Activated CD8-positive, alpha-beta T cell treated with anti-CD3 and anti-CD28 coated beads for 36 hours (primary cell): ENCODE measurements at regions not wholly inside any gene's neighbourhood (a gene's known extent, or its start where the extent isn't known, plus 50 kb on each side); places are given as distances from the start of the nearest gene placed in this dataset.

ENCODE experiments used
- ATAC-seq: fragments of 200-7000 bp; cut with Tn5 transposase; one replicate; pipeline ENCODE4 v1.10.0; 2021; ENCODE audit warnings: mild to moderate bottlenecking, moderate library complexity
- CTCF ChIA-PET: fragments of 350-600 bp; sonication (Branson Sonifier 250); formaldehyde crosslinking; loops from one replicate; lab custom pipeline; 2021; ENCODE audit warnings: antibody characterized with exemption; lab: Charles Lee
- POLR2A ChIA-PET: fragments of 350-600 bp; sonication (Branson Sonifier 250); formaldehyde crosslinking; loops from one replicate; lab custom pipeline; 2021; ENCODE audit warnings: antibody characterized with exemption; lab: Charles Lee
- DNase-seq: peaks from one replicate; pipeline ENCODE4 v3.0.0-alpha.2; 2020
- H3K27ac Mint-ChIP-seq: one replicate; pipeline ENCODE4 v1.8.0; 2021; ENCODE audit warnings: mild to moderate bottlenecking, mixed read lengths
- H3K27me3 Mint-ChIP-seq: one replicate; pipeline ENCODE4 v1.8.0; 2021; ENCODE audit warnings: mixed read lengths
- H3K36me3 Mint-ChIP-seq: one replicate; pipeline ENCODE4 v1.8.0; 2021; ENCODE audit warnings: low read depth, mixed read lengths
- H3K4me1 Mint-ChIP-seq: one replicate; pipeline ENCODE4 v1.8.0; 2021; ENCODE audit warnings: low read depth, mixed read lengths
- H3K4me3 Mint-ChIP-seq: one replicate; pipeline ENCODE4 v1.8.0; 2021; ENCODE audit warnings: mild to moderate bottlenecking, moderate library complexity, mixed read lengths
- H3K9me3 Mint-ChIP-seq: one replicate; pipeline ENCODE4 v1.8.0; 2021; ENCODE audit warnings: mixed read lengths
- CTCF ChIP-seq: fragments of 200-600 bp; IDR thresholded peaks from one replicate; pipeline ENCODE4 v1.8.0; 2022; ENCODE audit warnings: antibody characterized with exemption, mild to moderate bottlenecking
- intact Hi-C: fragments of 100-400 bp; cut with micrococcal nuclease; formaldehyde crosslinking; loops from one replicate; pipeline ENCODE4 v1.10.0; 2022

- Mint-ChIP-seq H3K36me3 (no peaks in the 10 kb centered on the region), H3K4me1 (no peaks in the 10 kb centered on the region), H3K4me3 (no peak overlapping the region), H3K27ac (no peak overlapping the region), H3K27me3 (no peaks in the 10 kb centered on the region), H3K9me3 (peaks cover 8% of the 10 kb centered on the region)
- ATAC-seq (peak; percentile 60), DNase-seq (peak; percentile 14)
- peak; percentile 62 for TF ChIP-seq CTCF
- CTCF ChIA-PET, result no interaction called here
- intact Hi-C loops, result no loop called here
- POLR2A ChIA-PET, result no interaction called here
Observed at GRCh38 chr22:47452184-47452583, 689.7 kb downstream of the TBC1D22A start.

- CTCF ChIA-PET, result no interaction called here
- DNase-seq (no peak), ATAC-seq (no peak)
- Mint-ChIP-seq H3K9me3 (peaks cover 8% of the 10 kb centered on the region), H3K27ac (no peak overlapping the region), H3K36me3 (no peaks in the 10 kb centered on the region), H3K4me3 (no peak overlapping the region), H3K4me1 (no peaks in the 10 kb centered on the region), H3K27me3 (no peaks in the 10 kb centered on the region)
- TF ChIP-seq CTCF, result no peak
- POLR2A ChIA-PET, result no interaction called here
- intact Hi-C loops, result no loop called here
Observed at GRCh38 chr22:47450876-47451475, 688.5 kb downstream of the TBC1D22A start.

GRCh38 chr22:47449508-47450270 is 687.2 kb downstream of the TBC1D22A start:
- no peaks in the 10 kb centered on the region for H3K36me3 Mint-ChIP-seq
- H3K27me3 Mint-ChIP-seq, result peaks cover 3% of the 10 kb centered on the region
- CTCF ChIA-PET, result no interaction called here

GRCh38 chr22:47448231-47449223 is 686.1 kb downstream of the TBC1D22A start:
- H3K4me1 Mint-ChIP-seq, result no peaks in the 10 kb centered on the region
- no peak overlapping the region for H3K4me3 Mint-ChIP-seq
- no peak for DNase-seq
- TF ChIP-seq CTCF, result no peak
- H3K36me3 Mint-ChIP-seq, result no peaks in the 10 kb centered on the region
- no peak overlapping the region for H3K27ac Mint-ChIP-seq
- peaks cover 3% of the 10 kb centered on the region for H3K27me3 Mint-ChIP-seq
- POLR2A ChIA-PET, result no interaction called here
- no peak for ATAC-seq
- peaks cover 1% of the 10 kb centered on the region for H3K9me3 Mint-ChIP-seq
- CTCF ChIA-PET, result no interaction called here
- intact Hi-C loops, result no loop called here

More at GRCh38 chr22:47449508-47450270, 687.2 kb downstream of the TBC1D22A start:
- Mint-ChIP-seq H3K4me1 (no peaks in the 10 kb centered on the region), H3K27ac (no peak overlapping the region), H3K4me3 (no peak overlapping the region), H3K9me3 (peaks cover 8% of the 10 kb centered on the region)
- no peak for DNase-seq
- intact Hi-C loops, result no loop called here
- TF ChIP-seq CTCF, result no peak
- POLR2A ChIA-PET, result no interaction called here
- no peak for ATAC-seq
